Effector memory CD8-positive, alpha-beta T cell (primary cell): ENCODE measurements at regions not wholly inside any gene's neighbourhood (a gene's known extent, or its start where the extent isn't known, plus 50 kb on each side); places are given as distances from the start of the nearest gene placed in this dataset.
"Not testable (repeated sequence)": the region's sequence is repeated elsewhere in the genome, so short reads cannot be mapped to it uniquely, and the experiment has no call there.

Experiments
- ATAC-seq: fragments of 150-1000 bp; cut with Tn5 transposase; replicated peaks from 2 replicates; pipeline ENCODE4 v1.10.0; 2021; ENCODE audit warnings: mild to moderate bottlenecking, moderate library complexity
- DNase-seq, 3 experiments: peaks; one replicate each; pipeline ENCODE4 v3.0.0; 2021
- H3K27ac Mint-ChIP-seq, 2 donors: one replicate each; pipeline ENCODE4 v1.8.0; 2022; ENCODE audit warnings: mild to moderate bottlenecking in 2 of 2, mixed read lengths in 2 of 2, moderate library complexity in 2 of 2
- H3K27me3 Mint-ChIP-seq, 2 donors: one replicate each; pipeline ENCODE4 v1.8.0; 2022; ENCODE audit warnings: mixed read lengths in 2 of 2
- H3K36me3 Mint-ChIP-seq: one replicate; pipeline ENCODE4 v1.8.0; 2022; ENCODE audit warnings: mild to moderate bottlenecking, moderate library complexity, mixed read lengths; ENCODE audit not compliant: insufficient read depth
- H3K4me1 Mint-ChIP-seq, 2 donors: one replicate each; pipeline ENCODE4 v1.8.0; 2022; ENCODE audit warnings: low read depth in 2 of 2, mixed read lengths in 2 of 2
- H3K4me3 Mint-ChIP-seq, 2 donors: one replicate each; pipeline ENCODE4 v1.8.0; 2022; ENCODE audit warnings: mild to moderate bottlenecking in 2 of 2, mixed read lengths in 2 of 2, moderate library complexity in 2 of 2
- H3K9me3 Mint-ChIP-seq, 2 donors: one replicate each; pipeline ENCODE4 v1.8.0; 2022; ENCODE audit warnings: mixed read lengths in 2 of 2

GRCh38 chr17:30718691-30719090 is 105.8 kb downstream of the CRLF3 start:
- not testable (repeated sequence) for H3K27ac Mint-ChIP-seq, H3K4me3 Mint-ChIP-seq, H3K9me3 Mint-ChIP-seq, H3K36me3 Mint-ChIP-seq, ATAC-seq, H3K27me3 Mint-ChIP-seq, DNase-seq
- peaks cover 14 to 15% of the 10 kb centered on the region in 2 donors for H3K4me1 Mint-ChIP-seq

- not testable (repeated sequence) for DNase-seq, H3K4me3 Mint-ChIP-seq, ATAC-seq, H3K27ac Mint-ChIP-seq, H3K27me3 Mint-ChIP-seq, H3K36me3 Mint-ChIP-seq, H3K9me3 Mint-ChIP-seq
- H3K4me1 Mint-ChIP-seq, result peaks cover 14 to 17% of the 10 kb centered on the region in 2 donors
Observed at GRCh38 chr17:30718099-30718447, 106.4 kb downstream of the CRLF3 start.

DNA sequence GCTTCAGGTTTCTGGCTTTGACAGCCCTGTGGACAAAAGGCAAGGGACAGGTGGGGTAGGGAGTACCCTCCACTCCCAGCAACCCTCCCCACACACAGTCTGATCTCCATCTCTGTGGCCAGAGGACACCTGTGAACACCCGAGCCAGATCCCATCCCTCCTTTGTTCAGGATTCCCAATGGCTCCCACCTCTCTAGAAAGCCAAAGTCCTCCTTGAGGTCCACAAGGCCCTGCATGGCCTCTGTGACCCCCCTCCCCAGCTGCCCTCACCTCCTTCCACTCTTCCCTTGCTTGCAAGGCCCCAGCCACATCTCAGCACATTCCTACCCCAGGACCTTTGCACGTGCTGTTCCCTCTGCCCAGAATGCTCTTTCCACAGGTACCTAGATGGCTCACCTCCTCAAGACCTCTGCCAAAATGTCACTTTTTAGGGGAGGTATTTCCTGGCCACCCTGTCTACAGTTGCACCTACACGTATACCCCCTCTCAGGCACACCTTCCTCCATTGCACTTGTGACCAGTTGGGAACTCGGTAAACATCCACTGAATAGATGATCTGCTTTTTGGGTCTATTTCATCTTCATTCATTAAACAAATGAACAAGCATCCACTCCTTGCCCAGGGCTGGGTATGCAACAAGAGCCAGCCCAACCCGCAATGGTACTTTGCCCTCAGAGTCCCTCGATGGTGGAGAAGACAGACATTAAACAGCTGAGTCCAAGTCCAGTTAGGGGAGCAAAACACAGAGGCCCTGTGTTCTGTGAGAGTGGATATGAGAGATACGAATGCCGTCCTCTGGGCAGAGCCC is 107.0 kb downstream of the CRLF3 start:
- DNase-seq (no peak), ATAC-seq (no peak)
- H3K4me1 Mint-ChIP-seq, result peaks cover 14 to 17% of the 10 kb centered on the region in 2 donors
- peak overlapping the region in 1 of 2 donors; percentile 51 for H3K27ac Mint-ChIP-seq
- no peaks in the 10 kb centered on the region for H3K27me3 Mint-ChIP-seq
- H3K4me3 Mint-ChIP-seq, result no peak overlapping the region
- peaks cover 10% of the 10 kb centered on the region for H3K36me3 Mint-ChIP-seq
- no peaks in the 10 kb centered on the region for H3K9me3 Mint-ChIP-seq

DNA sequence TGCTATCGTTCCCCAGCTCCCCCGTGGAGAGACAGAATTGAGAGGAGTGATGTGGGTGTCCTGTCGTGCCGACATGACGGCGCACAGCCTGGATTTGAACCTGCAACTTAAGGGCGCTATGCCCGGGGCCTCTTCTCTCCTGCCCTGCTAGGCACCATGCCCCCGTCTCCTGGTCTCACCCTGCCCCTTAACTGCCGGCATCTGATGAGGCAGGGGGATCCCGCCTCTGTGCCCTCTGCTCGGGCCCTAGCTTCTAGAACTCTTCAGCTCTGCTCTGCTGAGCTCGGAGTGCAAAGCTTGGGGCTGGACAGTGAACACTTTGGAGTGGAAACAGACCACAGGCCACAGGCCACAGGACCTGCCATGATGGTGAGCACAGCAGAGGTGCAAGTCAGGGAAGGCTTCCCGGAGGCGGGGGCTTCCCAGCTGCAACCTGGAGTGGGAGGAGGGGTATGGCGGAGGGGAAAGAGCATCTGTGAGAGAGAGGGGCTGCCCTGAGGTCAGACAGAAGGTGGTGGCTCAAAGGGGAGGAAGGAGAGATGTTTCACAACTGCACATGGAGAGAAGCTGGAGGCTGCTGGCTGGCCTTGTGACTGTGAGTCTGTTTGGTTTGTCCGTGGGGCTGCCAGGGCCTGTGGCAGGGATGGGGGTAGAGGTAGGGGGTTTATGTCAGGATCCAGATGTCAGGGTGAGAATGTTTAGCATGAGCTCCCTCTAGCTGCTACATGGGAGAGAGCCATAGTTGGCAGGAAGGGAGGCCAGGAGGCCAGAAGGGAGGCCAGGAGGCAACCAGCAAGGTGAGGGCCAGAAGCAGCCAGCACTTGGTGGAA is 107.8 kb downstream of the CRLF3 start:
- H3K36me3 Mint-ChIP-seq, result peaks cover 12% of the 10 kb centered on the region
- H3K9me3 Mint-ChIP-seq, result no peaks in the 10 kb centered on the region
- H3K4me3 Mint-ChIP-seq, result no peak overlapping the region
- peaks cover 14 to 22% of the 10 kb centered on the region in 2 donors for H3K4me1 Mint-ChIP-seq
- ATAC-seq (no peak), DNase-seq (no peak)
- H3K27ac Mint-ChIP-seq, result peak overlapping the region in 1 of 2 donors; percentile 36
- no peaks in the 10 kb centered on the region for H3K27me3 Mint-ChIP-seq

DNA sequence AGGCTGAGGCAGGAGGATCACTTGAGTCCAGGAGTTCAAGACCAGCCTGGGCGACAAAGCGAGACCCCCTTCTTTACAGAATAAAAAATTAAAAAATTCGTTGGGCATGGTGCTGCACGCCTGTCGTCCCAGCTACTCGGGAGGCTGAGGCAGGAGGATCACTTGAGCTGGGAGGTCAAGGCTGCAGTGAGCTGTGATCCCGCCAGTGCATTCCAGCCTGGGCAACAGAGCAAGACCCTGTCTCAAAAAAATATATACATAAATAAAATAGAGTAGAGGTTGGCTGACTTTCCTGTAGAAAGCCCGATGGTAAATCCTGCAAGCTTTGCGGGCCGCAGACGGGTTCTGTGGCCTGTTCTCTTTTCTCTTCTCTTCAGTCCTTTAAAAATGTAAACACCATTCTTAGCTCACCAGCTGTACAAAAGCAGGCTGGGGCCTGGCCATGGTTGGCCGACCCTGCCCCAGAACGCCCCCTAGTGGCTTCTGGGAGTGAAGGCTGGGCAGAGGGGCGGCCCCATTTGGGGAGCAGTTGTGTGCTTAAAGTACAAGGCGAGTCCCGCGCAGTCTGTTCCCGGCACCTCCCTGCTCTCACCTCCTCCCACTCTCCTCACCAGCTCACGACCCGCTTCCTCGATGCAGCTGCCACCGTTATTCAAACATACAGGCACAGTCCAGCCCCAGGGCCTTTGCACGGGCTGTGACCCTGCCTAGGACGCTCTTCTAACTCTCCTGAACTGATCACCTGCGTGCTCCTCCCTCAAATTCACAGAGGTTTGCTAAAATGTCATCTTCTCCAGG is 109.5 kb downstream of the CRLF3 start:
- H3K9me3 Mint-ChIP-seq, H3K27me3 Mint-ChIP-seq, H3K4me3 Mint-ChIP-seq: not testable (repeated sequence)
- ATAC-seq, result peak; percentile 77
- peak; percentile 46 to 52 (median 50) for DNase-seq
- Mint-ChIP-seq H3K27ac (peak overlapping the region in 1 of 2 donors; percentile 51), H3K36me3 (peaks cover 21% of the 10 kb centered on the region), H3K4me1 (peaks cover 26 to 34% of the 10 kb centered on the region in 2 donors)

GRCh38 chr17:30713805-30714204 is 110.7 kb downstream of the CRLF3 start:
- Mint-ChIP-seq H3K36me3 (peaks cover 21% of the 10 kb centered on the region), H3K4me1 (peaks cover 21 to 31% of the 10 kb centered on the region in 2 donors)
- ATAC-seq, H3K4me3 Mint-ChIP-seq, DNase-seq, H3K27me3 Mint-ChIP-seq, H3K27ac Mint-ChIP-seq, H3K9me3 Mint-ChIP-seq: not testable (repeated sequence)

DNA sequence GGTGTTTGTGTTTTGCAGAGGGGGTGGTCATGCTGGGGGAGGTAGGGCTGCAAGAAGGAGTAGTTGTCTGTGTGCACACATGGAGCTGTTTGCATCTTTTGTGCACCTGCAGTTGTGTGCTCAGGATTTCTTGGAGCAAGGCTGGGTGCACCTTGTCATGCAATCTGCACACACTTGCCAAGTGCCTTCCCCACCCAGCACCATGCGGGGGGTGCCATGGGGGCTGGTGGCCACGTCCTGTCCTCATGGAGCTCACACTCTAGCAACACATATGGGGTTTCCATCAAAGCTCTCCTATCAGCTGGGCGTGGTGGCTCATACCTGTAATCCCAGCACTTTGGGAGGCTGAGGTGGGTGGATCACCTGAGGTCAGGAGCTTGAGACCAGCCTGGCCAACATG is 111.6 kb downstream of the CRLF3 start:
- H3K27me3 Mint-ChIP-seq, H3K27ac Mint-ChIP-seq, H3K4me3 Mint-ChIP-seq, ATAC-seq, DNase-seq, H3K9me3 Mint-ChIP-seq: not testable (repeated sequence)
- Mint-ChIP-seq H3K4me1 (peaks cover 25 to 35% of the 10 kb centered on the region in 2 donors), H3K36me3 (peaks cover 30% of the 10 kb centered on the region)

DNA sequence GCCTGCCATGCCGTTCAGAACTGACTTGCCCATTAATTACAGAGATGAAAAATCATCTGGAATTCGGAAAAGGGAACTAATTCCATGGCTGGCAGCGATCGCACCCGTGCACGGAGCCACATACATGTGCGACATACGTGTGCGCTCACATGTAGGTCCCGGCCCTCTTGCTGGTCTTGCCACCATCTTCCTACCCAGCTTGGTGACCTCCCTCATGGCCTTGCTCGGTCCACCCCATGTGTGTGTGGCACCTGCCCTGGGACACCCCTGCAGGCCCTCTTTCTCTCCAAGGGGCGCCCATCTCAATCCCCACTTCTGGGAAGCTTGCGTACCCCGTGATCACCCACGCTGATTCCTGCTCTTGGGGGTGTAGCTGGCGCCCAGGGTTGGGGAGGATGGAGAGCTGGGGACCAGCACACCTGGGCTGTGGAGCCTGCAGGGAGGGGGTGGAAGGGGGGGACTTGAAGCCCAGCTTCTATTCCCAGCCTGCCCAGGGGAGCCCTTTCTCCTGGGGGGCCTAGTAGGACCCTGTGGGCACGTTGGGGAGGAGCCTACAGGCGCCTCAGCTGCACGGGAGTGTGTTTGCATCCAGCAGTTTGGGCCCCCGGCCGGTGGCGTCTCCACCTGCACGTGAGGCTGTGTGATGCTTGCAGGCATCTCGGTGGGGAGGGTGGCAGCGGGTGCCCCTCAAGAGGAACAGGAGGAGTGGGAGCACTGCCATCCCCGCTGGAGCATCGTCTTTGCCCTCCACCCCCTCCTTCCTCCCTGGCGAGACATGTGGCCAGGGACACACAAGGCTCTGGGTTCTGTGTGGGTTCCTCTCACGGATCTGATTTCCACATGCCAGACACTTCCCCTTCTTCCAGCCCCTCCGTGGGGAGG is 112.6 kb downstream of the CRLF3 start:
- Mint-ChIP-seq H3K4me3 (peak overlapping the region; percentile 77 to 82), H3K27ac (peak overlapping the region; percentile 72 to 80), H3K27me3 (peaks cover 0 to 18% of the 10 kb centered on the region in 2 donors), H3K36me3 (peaks cover 26% of the 10 kb centered on the region), H3K4me1 (peaks cover 30 to 39% of the 10 kb centered on the region in 2 donors)
- H3K9me3 Mint-ChIP-seq, ATAC-seq, DNase-seq: not testable (repeated sequence)

DNA sequence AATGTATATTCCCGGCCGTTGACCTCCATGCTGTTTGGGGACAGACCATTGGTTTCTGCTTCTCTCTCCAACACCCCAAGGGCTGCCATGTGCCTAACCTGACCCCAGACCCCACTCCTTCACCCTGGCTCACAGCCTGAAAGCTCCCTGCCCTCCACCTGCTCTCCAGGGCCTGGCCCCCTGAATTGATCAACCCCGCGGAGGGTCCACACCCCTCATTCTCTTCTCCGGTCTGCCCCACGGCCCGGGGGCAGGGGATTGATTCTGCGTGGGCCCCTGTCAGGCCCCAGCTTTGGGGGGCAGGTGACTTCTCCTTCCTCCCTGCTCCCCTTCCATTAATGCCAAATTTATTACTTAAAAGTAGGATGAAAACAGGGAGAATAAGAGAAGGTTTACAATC is 113.3 kb downstream of the CRLF3 start:
- Mint-ChIP-seq H3K4me3 (peak overlapping the region; percentile 77 to 82), H3K27ac (peak overlapping the region; percentile 72 to 80), H3K4me1 (peaks cover 35 to 43% of the 10 kb centered on the region in 2 donors), H3K36me3 (peaks cover 26% of the 10 kb centered on the region), H3K27me3 (peaks cover 0 to 19% of the 10 kb centered on the region in 2 donors)
- ATAC-seq, H3K9me3 Mint-ChIP-seq, DNase-seq: not testable (repeated sequence)

- H3K4me1 Mint-ChIP-seq, result peaks cover 38 to 47% of the 10 kb centered on the region in 2 donors
- H3K27ac Mint-ChIP-seq, result peak overlapping the region; percentile 72 to 80
- H3K27me3 Mint-ChIP-seq, result peaks cover 0 to 26% of the 10 kb centered on the region in 2 donors
- peaks cover 26% of the 10 kb centered on the region for H3K36me3 Mint-ChIP-seq
- peak overlapping the region; percentile 77 to 82 for H3K4me3 Mint-ChIP-seq
- ATAC-seq, DNase-seq, H3K9me3 Mint-ChIP-seq: not testable (repeated sequence)
Observed at GRCh38 chr17:30710276-30711088, 114.0 kb downstream of the CRLF3 start.

GRCh38 chr17:30709561-30710275 is 114.8 kb downstream of the CRLF3 start:
- H3K27me3 Mint-ChIP-seq, result peaks cover 0 to 33% of the 10 kb centered on the region in 2 donors
- H3K4me1 Mint-ChIP-seq, result peaks cover 33 to 44% of the 10 kb centered on the region in 2 donors
- DNase-seq, result peak in 2 of 3 experiments; percentile 15 to 27
- H3K27ac Mint-ChIP-seq, result peak overlapping the region in 1 of 2 donors; percentile 80
- peaks cover 26% of the 10 kb centered on the region for H3K36me3 Mint-ChIP-seq
- H3K9me3 Mint-ChIP-seq, result not testable (repeated sequence)
- H3K4me3 Mint-ChIP-seq, result peak overlapping the region; percentile 77 to 82
- ATAC-seq, result peak; percentile 15
